Fibroblast of skin of right quadriceps (primary cell): ENCODE measurements at regions not wholly inside any gene's neighbourhood (a gene's known extent, or its start where the extent isn't known, plus 50 kb on each side); places are given as distances from the start of the nearest gene placed in this dataset.
A peak's percentile ranks its signal among the peaks of the same experiment; 100 is the strongest.
"Not testable (repeated sequence)": the region's sequence is repeated elsewhere in the genome, so short reads cannot be mapped to it uniquely, and the experiment has no call there.

Experiments
- DNase-seq: peaks from one replicate; pipeline ENCODE4 v3.0.0-alpha.2; 2013

- no peak for DNase-seq
These were observed 425.2 kb downstream of the PCNX1 start for GRCh38 chr14:71332476-71332875.

- no peak for DNase-seq
These were observed 426.4 kb downstream of the PCNX1 start for GRCh38 chr14:71333705-71334104.

- no peak for DNase-seq
These were observed 429.4 kb downstream of the PCNX1 start for GRCh38 chr14:71336489-71337192.

GRCh38 chr14:71338153-71338552 lies 430.9 kb downstream of the PCNX1 start:
- DNase-seq: no peak

- DNase-seq: no peak
These were observed 432.6 kb downstream of the PCNX1 start for GRCh38 chr14:71339650-71340415.

DNA sequence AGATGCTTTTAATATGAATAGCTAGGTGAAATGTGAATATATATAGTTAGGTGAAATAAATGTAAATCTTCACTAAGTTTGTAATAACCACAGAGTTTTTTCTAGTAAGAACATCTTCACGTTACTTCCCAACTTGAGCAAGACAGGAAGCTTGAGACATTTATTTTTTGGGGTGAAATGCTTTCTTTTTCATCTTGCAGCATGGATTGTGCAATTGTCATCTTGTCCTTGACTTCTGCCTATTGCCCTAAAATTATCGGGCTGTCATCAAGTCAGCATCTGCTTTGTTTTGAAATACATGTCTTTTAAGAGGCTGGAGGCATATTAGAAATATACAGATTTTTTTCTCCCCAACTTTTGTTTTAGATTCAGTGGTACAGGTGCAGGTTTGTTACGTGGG lies 433.9 kb downstream of the PCNX1 start:
- DNase-seq: no peak

DNA sequence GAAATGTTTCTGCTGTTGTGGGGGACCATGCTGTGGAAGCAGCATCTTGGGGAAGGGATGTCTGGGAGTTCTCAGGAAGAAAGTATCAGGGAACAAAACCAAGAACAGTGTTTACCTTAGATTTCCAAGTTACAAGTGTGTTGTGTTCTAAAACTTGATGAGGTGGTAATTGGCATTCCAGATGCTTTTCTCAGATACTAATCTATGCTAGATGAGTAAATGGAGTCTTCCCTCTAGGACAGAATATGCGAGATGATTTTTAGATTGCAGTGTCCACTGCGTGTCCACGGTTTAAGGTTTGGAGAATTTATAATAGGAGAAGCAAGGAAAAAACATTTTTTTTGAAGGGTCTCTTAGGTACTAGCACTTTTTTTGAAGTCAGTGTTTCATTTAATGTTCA lies 436.5 kb downstream of the PCNX1 start:
- no peak for DNase-seq

GRCh38 chr14:71344506-71344905 lies 437.2 kb downstream of the PCNX1 start:
- no peak for DNase-seq

DNA sequence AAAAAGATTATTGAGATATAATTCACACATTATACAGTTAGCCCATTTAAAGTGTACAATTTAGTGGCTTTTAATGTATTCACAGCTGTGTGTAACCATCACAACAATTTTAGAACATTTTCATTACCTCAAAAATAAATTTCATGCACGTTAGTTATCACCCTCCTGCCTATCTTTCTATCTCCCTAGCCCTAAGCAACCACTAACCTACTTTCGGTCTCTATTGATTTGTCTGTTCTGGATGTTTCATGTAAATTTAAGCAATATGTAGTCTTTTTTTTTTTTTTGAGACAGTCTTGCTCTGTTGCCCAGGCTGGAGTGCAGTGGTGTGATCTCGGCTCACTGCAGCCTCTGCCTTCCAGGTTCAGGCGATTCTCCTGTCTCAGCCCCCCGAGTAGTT lies 439.4 kb downstream of the PCNX1 start:
- no peak for DNase-seq

GRCh38 chr14:71348394-71348793 lies 441.1 kb downstream of the PCNX1 start:
- no peak for DNase-seq

GRCh38 chr14:71348817-71349216 lies 441.6 kb downstream of the PCNX1 start:
- DNase-seq: no peak

DNA sequence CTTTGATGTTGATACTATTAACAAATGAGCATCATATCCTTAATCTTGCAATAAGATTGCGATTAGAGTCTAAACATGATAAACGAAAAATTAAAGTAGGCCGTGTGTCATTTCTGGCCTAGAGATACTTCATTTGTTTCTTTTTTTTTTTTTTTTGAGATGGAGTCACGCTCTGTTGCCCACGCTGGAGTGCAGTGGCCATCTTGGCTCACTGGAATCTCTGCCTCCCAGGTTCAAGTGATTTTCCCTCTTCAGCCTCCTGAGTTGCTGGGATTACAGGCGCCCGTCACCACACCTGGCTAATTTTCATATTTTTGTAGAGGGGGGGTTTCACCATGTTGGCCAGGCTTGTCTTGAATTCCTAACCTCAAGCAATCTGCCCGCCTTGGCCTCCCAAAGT lies 446.9 kb downstream of the PCNX1 start:
- no peak for DNase-seq

- peak; percentile 28 for DNase-seq
These were observed 447.5 kb downstream of the PCNX1 start for GRCh38 chr14:71354801-71355200.

GRCh38 chr14:71355324-71356201 lies 448.3 kb downstream of the PCNX1 start:
- peak; percentile 89 for DNase-seq

DNA sequence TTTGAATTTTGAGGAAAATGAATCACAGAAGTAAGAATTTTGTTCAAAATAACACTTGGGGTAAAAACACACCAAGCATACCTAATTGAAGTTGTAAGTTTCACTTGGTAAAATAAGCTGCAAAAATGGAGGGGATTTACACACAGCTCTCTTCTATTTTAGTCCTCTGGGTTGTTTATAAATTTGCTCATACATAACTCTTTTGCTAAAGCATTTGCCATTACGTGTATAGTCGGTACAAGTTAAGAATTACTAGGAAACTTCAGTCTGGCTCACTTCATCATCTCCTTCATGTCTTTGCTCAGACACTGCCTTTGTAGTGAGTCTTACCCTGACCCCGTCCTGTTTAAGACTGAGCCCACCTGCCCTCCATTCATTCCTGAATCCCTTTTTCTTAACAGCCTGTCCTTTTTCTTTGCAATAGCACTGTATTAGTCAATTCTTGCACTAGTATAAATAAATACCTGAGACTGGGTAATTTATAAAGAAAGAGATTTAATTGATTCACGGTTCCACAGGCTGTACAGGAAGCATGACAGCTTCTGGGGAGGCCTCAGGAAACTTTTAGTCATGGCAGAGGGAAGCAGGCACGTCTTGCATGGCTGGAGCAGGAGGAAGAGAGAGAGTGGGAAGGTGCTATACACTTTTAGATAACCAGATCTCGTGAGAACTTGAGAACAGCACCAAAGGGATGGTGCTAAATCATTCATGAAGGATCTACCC lies 451.1 kb downstream of the PCNX1 start:
- no peak for DNase-seq

DNA sequence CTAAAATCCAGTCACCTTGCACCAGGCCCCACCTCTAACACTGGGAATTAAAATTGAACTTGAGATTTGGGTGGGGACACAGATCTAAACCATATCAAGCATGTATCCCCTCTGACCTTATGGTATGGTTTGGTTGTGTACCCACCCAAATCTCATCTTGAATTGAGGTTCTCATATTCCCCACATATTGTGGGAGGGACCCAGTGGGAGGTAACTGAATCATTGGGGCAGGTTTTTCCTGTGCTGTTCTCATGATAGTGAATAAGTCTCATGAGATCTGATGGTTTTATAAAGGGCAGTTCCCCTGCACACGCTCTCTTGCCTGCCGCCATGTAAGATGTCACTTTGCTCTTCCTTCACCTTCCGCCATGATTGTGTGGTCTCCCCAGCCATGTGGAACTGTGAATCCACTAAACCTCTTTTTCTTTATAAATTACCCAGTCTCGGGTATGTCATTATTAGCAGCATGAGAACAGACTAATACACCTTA lies 451.7 kb downstream of the PCNX1 start:
- DNase-seq: not testable (repeated sequence)

DNA sequence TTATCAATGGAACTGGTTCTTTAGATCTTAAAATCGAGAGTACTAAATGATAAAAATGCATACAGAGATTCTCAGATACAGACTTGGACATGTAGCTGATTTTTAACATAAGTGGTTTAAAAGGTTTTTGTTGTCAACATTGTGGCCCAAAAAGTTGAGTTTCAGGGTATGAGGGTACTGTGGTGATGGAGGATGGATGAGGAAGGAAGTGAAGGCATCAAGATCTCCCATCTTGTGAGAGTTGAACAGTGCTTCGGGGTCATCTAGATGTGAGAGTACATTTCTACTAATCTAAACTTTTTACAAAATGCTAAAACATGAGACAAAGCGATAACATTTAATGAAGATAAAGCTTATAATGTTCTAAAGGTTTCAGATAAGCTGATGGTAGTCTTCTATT lies 452.6 kb downstream of the PCNX1 start:
- DNase-seq: no peak

DNA sequence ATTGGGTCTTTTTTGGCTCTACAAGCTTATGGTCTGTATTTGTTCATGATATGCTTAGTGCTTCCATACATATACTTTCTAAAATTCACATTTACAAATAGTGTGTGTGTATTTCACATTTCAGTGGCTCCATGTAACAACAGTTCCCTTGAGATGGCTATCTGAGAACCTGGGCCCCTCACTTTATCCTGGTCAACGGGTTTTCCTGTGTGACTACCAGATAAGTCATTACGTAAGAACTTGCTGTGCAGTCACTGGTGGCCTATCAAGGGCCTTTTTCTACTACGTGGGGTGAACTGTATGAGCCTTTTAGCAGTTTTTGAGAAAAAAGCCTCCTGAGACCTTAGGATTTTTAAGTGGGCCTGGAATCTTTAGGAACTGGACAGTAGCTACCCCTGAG lies 454.1 kb downstream of the PCNX1 start:
- peak; percentile 32 for DNase-seq

DNA sequence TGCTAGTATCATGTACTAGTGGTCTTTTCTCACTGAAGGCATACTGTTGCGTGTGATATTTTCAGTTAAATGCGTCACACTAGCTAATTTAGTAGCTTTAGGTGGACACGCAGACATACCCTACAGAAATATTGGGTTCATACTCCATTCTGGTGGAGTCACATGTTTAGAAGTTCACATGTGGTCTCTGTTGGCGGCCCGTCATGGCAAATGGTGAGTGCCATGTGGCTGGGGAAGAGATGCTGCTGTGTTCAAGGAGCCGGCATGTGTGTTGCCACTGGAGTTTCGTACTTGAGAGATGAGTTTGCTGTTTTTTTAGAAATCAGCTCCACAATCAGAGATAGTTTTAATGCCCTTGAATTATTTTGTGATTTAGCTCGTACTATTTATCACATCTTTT lies 454.6 kb downstream of the PCNX1 start:
- DNase-seq: no peak

DNA sequence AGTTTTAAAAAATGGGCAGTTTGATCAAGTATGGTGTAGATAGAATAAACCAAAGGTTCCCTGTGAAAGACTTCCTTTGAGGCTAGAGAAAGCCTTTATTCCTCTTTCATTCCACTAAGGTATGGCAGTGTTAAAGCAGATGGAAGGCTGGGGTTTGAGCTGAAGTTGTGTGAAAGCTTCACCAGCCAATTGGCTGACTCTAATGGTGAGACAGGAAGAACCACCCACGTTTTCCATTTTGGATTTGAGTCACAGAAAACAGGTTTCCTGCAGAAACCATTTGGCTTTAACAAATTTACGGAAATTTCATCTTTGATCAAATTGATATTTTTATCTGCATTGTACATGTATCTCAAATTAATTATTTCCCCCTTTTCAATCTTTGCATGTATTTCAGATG lies 455.0 kb downstream of the PCNX1 start:
- no peak for DNase-seq

- DNase-seq: peak; percentile 72
These were observed 455.8 kb downstream of the PCNX1 start for GRCh38 chr14:71362920-71363584.
